GM12878 (cell line): ENCODE measurements at regions not wholly inside any gene's neighbourhood (a gene's known extent, or its start where the extent isn't known, plus 50 kb on each side); places are given as distances from the start of the nearest gene placed in this dataset.

Experiments
- ATAC-seq: fragments of 200-7000 bp; cut with Tn5 transposase; 3 replicates; pipeline ENCODE4 v1.9.1; 2020; ENCODE audit warnings: mild to moderate bottlenecking, moderate library complexity
- BruUV-seq: library from RNA; stranded (reverse); fragments of 400-500 nt; replicated peaks from 2 replicates; lab custom pipeline; 2021; lab: Mats Ljungman, UMichigan
- CTCF ChIA-PET: fragments of 300-600 bp; sonication (Branson Sonifier 250); formaldehyde crosslinking; extraction: SDS; loops from one replicate; lab custom pipeline; 2021; ENCODE audit warnings: inconsistent platforms; lab: Yijun Ruan, JAX
- POLR2A ChIA-PET: fragments of 350-600 bp; formaldehyde crosslinking; extraction: SDS; loops from one replicate; lab custom pipeline; 2021; ENCODE audit warnings: inconsistent platforms; lab: Charles Lee
- RAD21 ChIA-PET: fragments of 300-600 bp; sonication (Branson Sonifier 250); formaldehyde crosslinking; loops from one replicate; lab custom pipeline; 2023; ENCODE audit warnings: antibody characterized with exemption; ENCODE audit not compliant: unreplicated experiment; lab: Charles Lee
- SMC1A ChIA-PET: fragments of 300-600 bp; sonication (Branson Sonifier 250); formaldehyde crosslinking; loops from one replicate; lab custom pipeline; 2023; ENCODE audit not compliant: unreplicated experiment, uncharacterized antibody; lab: Charles Lee
- DNase-seq: peaks from one replicate; pipeline ENCODE4 v3.0.0-alpha.2; 2011; ENCODE audit warnings: low read depth, low spot score
- FAIRE-seq: peaks from 3 replicates; lab custom pipeline; 2011; peaks lifted over from hg19 to GRCh38; lab: Jason Lieb, UNC
- H2AFZ ChIP-seq: 2 replicates; pipeline ENCODE4 v1.6.0; 2011; ENCODE audit warnings: low read depth, low read length, control low read depth; ENCODE audit not compliant: control insufficient read depth
- H3K27ac ChIP-seq: 2 replicates; pipeline ENCODE4 v1.5.1; 2011; ENCODE audit warnings: control low read depth; ENCODE audit not compliant: control insufficient read depth, insufficient read depth
- H3K27me3 ChIP-seq, 2 experiments: replicated peaks in 1 of 2; 2 replicates each; pipeline versions ENCODE4 v1.6.0 to v1.6.1; 2011; ENCODE audit warnings: low read length in 1 of 2; ENCODE audit not compliant: control insufficient read depth in 2 of 2, insufficient read depth in 2 of 2
- H3K36me3 ChIP-seq, 2 experiments: 2 replicates each; pipeline ENCODE4 v1.5.1; 2011; ENCODE audit warnings: low read length in 1 of 2; ENCODE audit not compliant: control insufficient read depth in 2 of 2, insufficient read depth in 2 of 2
- H3K4me1 ChIP-seq: 2 replicates; pipeline ENCODE4 v1.6.1; 2011; ENCODE audit warnings: mild to moderate bottlenecking, low read length, moderate library complexity, mixed read lengths; ENCODE audit not compliant: control insufficient read depth, insufficient read depth
- H3K4me2 ChIP-seq: 2 replicates; pipeline ENCODE4 v1.6.0; 2011; ENCODE audit warnings: control low read depth; ENCODE audit not compliant: control insufficient read depth, insufficient read depth
- H3K4me3 ChIP-seq: fragments of 200-600 bp; sonication (generic); 2 replicates; pipeline ENCODE4 v1.5.1; 2016
- H3K79me2 ChIP-seq: 2 replicates; pipeline ENCODE4 v1.6.0; 2011; ENCODE audit warnings: low read length; ENCODE audit not compliant: control insufficient read depth, insufficient read depth
- H3K9ac ChIP-seq: 2 replicates; pipeline ENCODE4 v1.8.0; 2011; ENCODE audit warnings: low read length, control low read depth, mixed read lengths; ENCODE audit not compliant: control insufficient read depth, insufficient read depth
- H3K9me3 ChIP-seq: replicated peaks from 3 replicates; pipeline ENCODE4 v1.5.1; 2011; ENCODE audit warnings: mild to moderate bottlenecking, low read length; ENCODE audit not compliant: control insufficient read depth, insufficient read depth
- H4K20me1 ChIP-seq: 2 replicates; pipeline ENCODE4 v1.6.0; 2011; ENCODE audit not compliant: control insufficient read depth, insufficient read depth
- HDAC6 ChIP-seq: fragments of 200-600 bp; sonication (generic); IDR thresholded peaks from one replicate; pipeline ENCODE4 v1.8.0; 2017; ENCODE audit warnings: antibody characterized with exemption; ENCODE audit not compliant: unreplicated experiment
- IKZF1 ChIP-seq: fragments of 450-650 bp; conservative IDR thresholded peaks from 2 replicates; pipeline ENCODE4 v1.6.1; 2017; ENCODE audit warnings: antibody characterized with exemption, mild to moderate bottlenecking
- IKZF2 ChIP-seq, 2 experiments: fragments of 450-650 bp; IDR thresholded peaks; 2 replicates each; pipeline ENCODE4 v1.6.1; 2017; ENCODE audit warnings: mild to moderate bottlenecking in 2 of 2, moderate library complexity in 2 of 2
- KAT2A ChIP-seq: conservative IDR thresholded peaks from 2 replicates; pipeline ENCODE4 v1.6.1; 2011; ENCODE audit warnings: low read depth, low read length; ENCODE audit not compliant: control insufficient read depth
- KDM1A ChIP-seq: fragments of 200-600 bp; sonication (generic); IDR thresholded peaks from 2 replicates; pipeline ENCODE4 v1.6.1; 2016; ENCODE audit warnings: borderline replicate concordance
- MEF2B ChIP-seq: fragments of 450-650 bp; IDR thresholded peaks from 2 replicates; pipeline ENCODE4 v1.6.1; 2018; ENCODE audit warnings: mild to moderate bottlenecking, moderate library complexity; ENCODE audit not compliant: partially characterized antibody, poor library complexity, severe bottlenecking
- YBX1 ChIP-seq: fragments of 450-650 bp; IDR thresholded peaks from 2 replicates; pipeline ENCODE4 v1.6.1; 2016; ENCODE audit warnings: antibody characterized with exemption
- ZBED1 ChIP-seq: IDR thresholded peaks from 2 replicates; pipeline ENCODE4 v1.6.1; 2016; ENCODE audit warnings: borderline replicate concordance
- ZNF217 ChIP-seq: fragments of 450-650 bp; IDR thresholded peaks from 2 replicates; pipeline ENCODE4 v1.6.1; 2017; ENCODE audit warnings: antibody characterized with exemption, mild to moderate bottlenecking
- ZNF24 ChIP-seq: fragments of 450-650 bp; IDR thresholded peaks from 2 replicates; pipeline ENCODE4 v1.6.1; 2017; ENCODE audit warnings: antibody characterized with exemption, mild to moderate bottlenecking
- ZNF384 ChIP-seq: IDR thresholded peaks from 2 replicates; pipeline ENCODE4 v1.6.1; 2012; ENCODE audit warnings: low read depth, mild to moderate bottlenecking, low read length, improper control_type of control experiment, borderline replicate concordance
- WGBS: methylation state at CpG from one replicate; pipeline ENCODE4 v1.1.6; 2016; ENCODE audit warnings: low lambda C conversion rate; ENCODE audit not compliant: insufficient replicate concordance, insufficient coverage; ENCODE audit errors: missing lambda C conversion rate; 5-methylcytosine and 5-hydroxymethylcytosine counted together
- in situ Hi-C: fragments of 300-500 bp; cut with MboI; formaldehyde crosslinking; loops from 9 replicates; pipeline ENCODE4 v1.14.3; 2018; ENCODE audit warnings: mixed read lengths
- intact Hi-C: fragments of 100-400 bp; cut with micrococcal nuclease; formaldehyde crosslinking; loops from one replicate; pipeline ENCODE4 v1.14.2; 2022; ENCODE audit not compliant: unreplicated experiment
- TF ChIP-seq, protein P1 (sequence below): IDR thresholded peaks from 2 replicates; pipeline ENCODE4 v1.6.1; 2012; ENCODE audit warnings: improper control_type of control experiment, low read depth, low read length; ENCODE audit not compliant: insufficient replicate concordance

- TF ChIP-seq, protein P1, sequence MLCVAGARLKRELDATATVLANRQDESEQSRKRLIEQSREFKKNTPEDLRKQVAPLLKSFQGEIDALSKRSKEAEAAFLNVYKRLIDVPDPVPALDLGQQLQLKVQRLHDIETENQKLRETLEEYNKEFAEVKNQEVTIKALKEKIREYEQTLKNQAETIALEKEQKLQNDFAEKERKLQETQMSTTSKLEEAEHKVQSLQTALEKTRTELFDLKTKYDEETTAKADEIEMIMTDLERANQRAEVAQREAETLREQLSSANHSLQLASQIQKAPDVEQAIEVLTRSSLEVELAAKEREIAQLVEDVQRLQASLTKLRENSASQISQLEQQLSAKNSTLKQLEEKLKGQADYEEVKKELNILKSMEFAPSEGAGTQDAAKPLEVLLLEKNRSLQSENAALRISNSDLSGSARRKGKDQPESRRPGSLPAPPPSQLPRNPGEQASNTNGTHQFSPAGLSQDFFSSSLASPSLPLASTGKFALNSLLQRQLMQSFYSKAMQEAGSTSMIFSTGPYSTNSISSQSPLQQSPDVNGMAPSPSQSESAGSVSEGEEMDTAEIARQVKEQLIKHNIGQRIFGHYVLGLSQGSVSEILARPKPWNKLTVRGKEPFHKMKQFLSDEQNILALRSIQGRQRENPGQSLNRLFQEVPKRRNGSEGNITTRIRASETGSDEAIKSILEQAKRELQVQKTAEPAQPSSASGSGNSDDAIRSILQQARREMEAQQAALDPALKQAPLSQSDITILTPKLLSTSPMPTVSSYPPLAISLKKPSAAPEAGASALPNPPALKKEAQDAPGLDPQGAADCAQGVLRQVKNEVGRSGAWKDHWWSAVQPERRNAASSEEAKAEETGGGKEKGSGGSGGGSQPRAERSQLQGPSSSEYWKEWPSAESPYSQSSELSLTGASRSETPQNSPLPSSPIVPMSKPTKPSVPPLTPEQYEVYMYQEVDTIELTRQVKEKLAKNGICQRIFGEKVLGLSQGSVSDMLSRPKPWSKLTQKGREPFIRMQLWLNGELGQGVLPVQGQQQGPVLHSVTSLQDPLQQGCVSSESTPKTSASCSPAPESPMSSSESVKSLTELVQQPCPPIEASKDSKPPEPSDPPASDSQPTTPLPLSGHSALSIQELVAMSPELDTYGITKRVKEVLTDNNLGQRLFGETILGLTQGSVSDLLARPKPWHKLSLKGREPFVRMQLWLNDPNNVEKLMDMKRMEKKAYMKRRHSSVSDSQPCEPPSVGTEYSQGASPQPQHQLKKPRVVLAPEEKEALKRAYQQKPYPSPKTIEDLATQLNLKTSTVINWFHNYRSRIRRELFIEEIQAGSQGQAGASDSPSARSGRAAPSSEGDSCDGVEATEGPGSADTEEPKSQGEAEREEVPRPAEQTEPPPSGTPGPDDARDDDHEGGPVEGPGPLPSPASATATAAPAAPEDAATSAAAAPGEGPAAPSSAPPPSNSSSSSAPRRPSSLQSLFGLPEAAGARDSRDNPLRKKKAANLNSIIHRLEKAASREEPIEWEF = no peak
- no peak for TF ChIP-seq KDM1A
- TF ChIP-seq ZNF24 = no peak
- no peak for TF ChIP-seq MEF2B
- no peak for TF ChIP-seq ZNF217
- TF ChIP-seq IKZF2 (IDR thresholded peaks at IDR 0.05) = no peak
- no peak for TF ChIP-seq ZNF384
- TF ChIP-seq ZBED1 = no peak
These were observed 529.6 kb downstream of the PIK3C3 start (continued) for GRCh38 chr18:42484648-42485047.

- FAIRE-seq (no peak), ATAC-seq (no peak)
These were observed 531.2 kb downstream of the PIK3C3 start for GRCh38 chr18:42486271-42486670.

More at GRCh38 chr18:42486271-42486670, 531.2 kb downstream of the PIK3C3 start:
- Histone ChIP-seq H3K79me2 (no peaks in the 10 kb centered on the region), H3K27ac (no peak overlapping the region), H3K9me3 (no peaks in the 10 kb centered on the region), H3K4me3 (no peak overlapping the region), H3K4me1 (no peaks in the 10 kb centered on the region), H4K20me1 (no peaks in the 10 kb centered on the region), H3K27me3 (no peaks in the 10 kb centered on the region), H3K4me2 (no peak overlapping the region), H2AFZ (no peak overlapping the region), H3K36me3 (no peaks in the 10 kb centered on the region), H3K9ac (no peak overlapping the region)
- in situ Hi-C loops = no loop called here
- intact Hi-C loops = no loop called here
- DNase-seq = no peak
- no peak for TF ChIP-seq KAT2A
- TF ChIP-seq IKZF1 = no peak
- TF ChIP-seq YBX1 = no peak
- TF ChIP-seq HDAC6 = no peak
- ChIA-PET RAD21 (no interaction called here), POLR2A (interaction anchor here (0.7 kb wide), 1 partner anchor 223 kb away, joined by 3 read pairs; no protein-coding TSS in a partner anchor), SMC1A (no interaction called here), CTCF (no interaction called here)
- WGBS = 0% methylated on average over 2 of the region's 2 CpGs
- no TSS peak for BruUV-seq
